GM23248 (cell line): ENCODE measurements at regions not wholly inside any gene's neighbourhood (a gene's known extent, or its start where the extent isn't known, plus 50 kb on each side); places are given as distances from the start of the nearest gene placed in this dataset.
"Not testable (repeated sequence)": the region's sequence is repeated elsewhere in the genome, so short reads cannot be mapped to it uniquely, and the experiment has no call there.

ENCODE experiments used
- DNase-seq: peaks from one replicate; pipeline ENCODE4 v3.0.0-alpha.2; 2015
- H2AFZ ChIP-seq: fragments of 200-600 bp; sonication (generic); 2 replicates; pipeline ENCODE4 v1.6.1; 2016; ENCODE audit warnings: antibody characterized with exemption
- H3F3A ChIP-seq: fragments of 200-600 bp; sonication (generic); 2 replicates; pipeline ENCODE4 v1.6.1; 2016; ENCODE audit warnings: mild to moderate bottlenecking, antibody characterized with exemption, mixed run types; ENCODE audit not compliant: insufficient read depth
- H3K27ac ChIP-seq: fragments of 200-600 bp; sonication (generic); 2 replicates; pipeline ENCODE4 v1.5.1; 2016; ENCODE audit warnings: mild to moderate bottlenecking
- H3K27me3 ChIP-seq: fragments of 200-600 bp; sonication (generic); replicated peaks from 2 replicates; pipeline ENCODE4 v1.6.1; 2016; ENCODE audit warnings: mild to moderate bottlenecking; ENCODE audit not compliant: insufficient read depth
- H3K36me3 ChIP-seq: fragments of 200-600 bp; sonication (generic); 2 replicates; pipeline ENCODE4 v1.6.1; 2016; ENCODE audit warnings: low read depth, mild to moderate bottlenecking
- H3K4me1 ChIP-seq: fragments of 200-600 bp; sonication (generic); 2 replicates; pipeline ENCODE4 v1.6.1; 2016; ENCODE audit warnings: mild to moderate bottlenecking; ENCODE audit not compliant: insufficient read depth
- H3K4me2 ChIP-seq: fragments of 200-600 bp; sonication (generic); one replicate; pipeline ENCODE4 v1.6.1; 2016; ENCODE audit warnings: mild to moderate bottlenecking; ENCODE audit not compliant: unreplicated experiment
- H3K4me3 ChIP-seq: fragments of 200-600 bp; sonication (generic); 2 replicates; pipeline ENCODE4 v1.5.1; 2016; ENCODE audit warnings: mild to moderate bottlenecking
- H3K79me2 ChIP-seq: fragments of 200-600 bp; sonication (generic); 2 replicates; pipeline ENCODE4 v1.6.1; 2016; ENCODE audit warnings: mild to moderate bottlenecking; ENCODE audit not compliant: insufficient read depth
- H3K9ac ChIP-seq: fragments of 200-600 bp; sonication (generic); 2 replicates; pipeline ENCODE4 v1.6.1; 2016; ENCODE audit warnings: mild to moderate bottlenecking
- H3K9me2 ChIP-seq: fragments of 200-600 bp; sonication (generic); 2 replicates; pipeline ENCODE4 v1.6.1; 2016; ENCODE audit warnings: mixed run types, mild to moderate bottlenecking, moderate library complexity; ENCODE audit not compliant: insufficient read depth
- H3K9me3 ChIP-seq: fragments of 200-600 bp; sonication (generic); one replicate; pipeline ENCODE4 v1.6.1; 2017; ENCODE audit warnings: low read depth
- H4K20me1 ChIP-seq: fragments of 200-600 bp; sonication (generic); 2 replicates; pipeline ENCODE4 v1.6.0; 2016; ENCODE audit not compliant: insufficient read depth
- EZH2 ChIP-seq: fragments of 200-600 bp; sonication (generic); IDR thresholded peaks from 2 replicates; pipeline ENCODE4 v1.6.1; 2018; ENCODE audit warnings: antibody characterized with exemption, mild to moderate bottlenecking; ENCODE audit not compliant: insufficient read depth, poor library complexity, severe bottlenecking
- EZH2phosphoT487 ChIP-seq: fragments of 200-600 bp; sonication (generic); IDR thresholded peaks from 2 replicates; pipeline ENCODE4 v1.6.1; 2018; ENCODE audit warnings: antibody characterized with exemption, moderate library complexity, mild to moderate bottlenecking, low read depth; ENCODE audit not compliant: insufficient read depth
- WGBS, 2 experiments: methylation state at CpG; one replicate each; pipeline ENCODE4 v1.1.6; 2015 to 2017; ENCODE audit warnings: low lambda C conversion rate in 2 of 2, low coverage in 1 of 2; ENCODE audit errors: missing lambda C conversion rate in 2 of 2; 5-methylcytosine and 5-hydroxymethylcytosine counted together
- in situ Hi-C: fragments of 300-500 bp; cut with MboI; formaldehyde crosslinking; loops from 2 replicates; pipeline ENCODE4 v1.15.0; 2020

GRCh38 chrX:13189380-13189779, 130.5 kb downstream of the ATXN3L start:
- no peaks in the 10 kb centered on the region for H3K79me2 ChIP-seq
- no peaks in the 10 kb centered on the region for H3F3A ChIP-seq
- no peak overlapping the region for H3K4me3 ChIP-seq
- WGBS, 2 experiments: 80 to 82% methylated on average over 6 of the region's 6 CpGs
- H3K4me1 ChIP-seq: no peaks in the 10 kb centered on the region
- no peak for DNase-seq
- TF ChIP-seq EZH2phosphoT487: no peak
- TF ChIP-seq EZH2: no peak
- H3K9me2 ChIP-seq: no peaks in the 10 kb centered on the region
- no peak overlapping the region for H3K27ac ChIP-seq
- no peak overlapping the region for H3K9ac ChIP-seq
- no peak overlapping the region for H3K4me2 ChIP-seq
- no peaks in the 10 kb centered on the region for H4K20me1 ChIP-seq
- in situ Hi-C loops: no loop called here
- no peaks in the 10 kb centered on the region for H3K36me3 ChIP-seq
- no peaks in the 10 kb centered on the region for H3K9me3 ChIP-seq
- H3K27me3 ChIP-seq: no peaks in the 10 kb centered on the region
- H2AFZ ChIP-seq: no peak overlapping the region

- H3K79me2 ChIP-seq: no peaks in the 10 kb centered on the region
- WGBS, 2 experiments: 25 to 26% methylated on average over 5 of the region's 5 CpGs
- no peak overlapping the region for H3K4me3 ChIP-seq
- H3F3A ChIP-seq: no peaks in the 10 kb centered on the region
- H3K9me2 ChIP-seq: no peaks in the 10 kb centered on the region
- no peaks in the 10 kb centered on the region for H3K27me3 ChIP-seq
- no peak overlapping the region for H3K27ac ChIP-seq
- DNase-seq: no peak
- TF ChIP-seq EZH2phosphoT487 (no peak), EZH2 (no peak)
- no peak overlapping the region for H3K9ac ChIP-seq
- no peak overlapping the region for H2AFZ ChIP-seq
- H3K36me3 ChIP-seq: no peaks in the 10 kb centered on the region
- in situ Hi-C loops: no loop called here
- no peaks in the 10 kb centered on the region for H3K9me3 ChIP-seq
- H3K4me2 ChIP-seq: no peak overlapping the region
- H3K4me1 ChIP-seq: no peaks in the 10 kb centered on the region
- no peaks in the 10 kb centered on the region for H4K20me1 ChIP-seq
Observed at GRCh38 chrX:13188731-13189309, 131.0 kb downstream of the ATXN3L start.

GRCh38 chrX:13186643-13187042, 133.2 kb downstream of the ATXN3L start:
- H3K79me2 ChIP-seq, DNase-seq, H3K4me1 ChIP-seq, H3K9ac ChIP-seq, H3K4me3 ChIP-seq, H3K36me3 ChIP-seq, H3K27ac ChIP-seq, H3K9me2 ChIP-seq, H3K4me2 ChIP-seq, H4K20me1 ChIP-seq, in situ Hi-C loops, H2AFZ ChIP-seq, H3K9me3 ChIP-seq, H3K27me3 ChIP-seq, H3F3A ChIP-seq: not testable (repeated sequence)
- 88 to 92% methylated on average over 2 to 3 of the region's 3 CpGs for WGBS, 2 experiments

GRCh38 chrX:13180807-13181206, 136.4 kb upstream of the FAM9C start:
- Histone ChIP-seq H3K79me2 (no peaks in the 10 kb centered on the region), H3K9me3 (no peaks in the 10 kb centered on the region), H3K9ac (no peak overlapping the region), H3K27ac (no peak overlapping the region), H2AFZ (no peak overlapping the region), H4K20me1 (no peaks in the 10 kb centered on the region), H3K4me2 (no peak overlapping the region), H3K36me3 (no peaks in the 10 kb centered on the region), H3K9me2 (no peaks in the 10 kb centered on the region), H3K4me3 (no peak overlapping the region), H3F3A (no peaks in the 10 kb centered on the region), H3K27me3 (no peaks in the 10 kb centered on the region), H3K4me1 (0 out of 2 replicates have a peak, but pooled peaks cover 8% of the 10 kb centered on the region)
- in situ Hi-C loops: no loop called here
- 65 to 72% methylated on average over 2 of the region's 2 CpGs for WGBS, 2 experiments
- TF ChIP-seq EZH2phosphoT487 (no peak), EZH2 (no peak)
- DNase-seq: peak; percentile 52

GRCh38 chrX:13179586-13179985, 135.2 kb upstream of the FAM9C start:
- H3K4me2 ChIP-seq: no peak overlapping the region
- TF ChIP-seq EZH2phosphoT487 (no peak), EZH2 (no peak)
- no peaks in the 10 kb centered on the region for H3K79me2 ChIP-seq
- 0 out of 2 replicates have a peak, but pooled peaks cover 8% of the 10 kb centered on the region for H3K4me1 ChIP-seq
- DNase-seq: no peak
- H3K36me3 ChIP-seq: no peaks in the 10 kb centered on the region
- no peaks in the 10 kb centered on the region for H3K9me3 ChIP-seq
- in situ Hi-C loops: no loop called here
- no peak overlapping the region for H3K9ac ChIP-seq
- no peak overlapping the region for H3K4me3 ChIP-seq
- 95 to 98% methylated on average over 2 to 3 of the region's 3 CpGs for WGBS, 2 experiments
- H4K20me1 ChIP-seq: no peaks in the 10 kb centered on the region
- H3K9me2 ChIP-seq: no peaks in the 10 kb centered on the region
- no peak overlapping the region for H3K27ac ChIP-seq
- no peak overlapping the region for H2AFZ ChIP-seq
- H3K27me3 ChIP-seq: no peaks in the 10 kb centered on the region
- H3F3A ChIP-seq: no peaks in the 10 kb centered on the region
